HL-60 (cell line): ENCODE measurements at regions not wholly inside any gene's neighbourhood (a gene's known extent, or its start where the extent isn't known, plus 50 kb on each side); places are given as distances from the start of the nearest gene placed in this dataset.

Source experiments
- DNase-seq, 2 experiments: peaks; one replicate each; pipeline ENCODE4 v3.0.0-alpha.2; 2010 to 2020; ENCODE audit warnings: low read depth in 1 of 2, low spot score in 1 of 2
- H3K27ac ChIP-seq: fragments of 250-450 bp; sonication (Bioruptor Pico); replicated peaks from 2 replicates; pipeline ENCODE4 v1.5.1; 2020; ENCODE audit warnings: mild to moderate bottlenecking, moderate library complexity
- H3K27me3 ChIP-seq: fragments of 250-450 bp; sonication (Bioruptor Pico); 2 replicates; pipeline ENCODE4 v1.5.1; 2021; ENCODE audit warnings: mild to moderate bottlenecking, moderate library complexity; ENCODE audit not compliant: insufficient read depth, poor library complexity, severe bottlenecking
- H3K4me3 ChIP-seq: replicated peaks from 2 replicates; pipeline ENCODE4 v1.5.1; 2011; ENCODE audit warnings: mild to moderate bottlenecking, control low read depth, low read length; ENCODE audit not compliant: insufficient read depth
- GABPA ChIP-seq: IDR thresholded peaks from 2 replicates; pipeline ENCODE4 v1.6.1; 2012; ENCODE audit warnings: low read depth
- POLR2AphosphoS5 ChIP-seq: IDR thresholded peaks from 2 replicates; pipeline ENCODE4 v1.6.1; 2012; ENCODE audit warnings: low read depth
- SPI1 ChIP-seq: IDR thresholded peaks from 2 replicates; pipeline ENCODE4 v1.6.1; 2012; ENCODE audit warnings: low read depth, mild to moderate bottlenecking, borderline replicate concordance
- TF ChIP-seq, protein P1 (sequence below): IDR thresholded peaks from one replicate; pipeline ENCODE4 v1.5.1; 2011; ENCODE audit warnings: low read length, control low read depth, inconsistent platforms; ENCODE audit not compliant: insufficient read depth
- TF ChIP-seq, protein P2 (sequence below): IDR thresholded peaks from 2 replicates; pipeline ENCODE4 v1.6.1; 2012; ENCODE audit warnings: low read depth; ENCODE audit not compliant: insufficient replicate concordance

DNA sequence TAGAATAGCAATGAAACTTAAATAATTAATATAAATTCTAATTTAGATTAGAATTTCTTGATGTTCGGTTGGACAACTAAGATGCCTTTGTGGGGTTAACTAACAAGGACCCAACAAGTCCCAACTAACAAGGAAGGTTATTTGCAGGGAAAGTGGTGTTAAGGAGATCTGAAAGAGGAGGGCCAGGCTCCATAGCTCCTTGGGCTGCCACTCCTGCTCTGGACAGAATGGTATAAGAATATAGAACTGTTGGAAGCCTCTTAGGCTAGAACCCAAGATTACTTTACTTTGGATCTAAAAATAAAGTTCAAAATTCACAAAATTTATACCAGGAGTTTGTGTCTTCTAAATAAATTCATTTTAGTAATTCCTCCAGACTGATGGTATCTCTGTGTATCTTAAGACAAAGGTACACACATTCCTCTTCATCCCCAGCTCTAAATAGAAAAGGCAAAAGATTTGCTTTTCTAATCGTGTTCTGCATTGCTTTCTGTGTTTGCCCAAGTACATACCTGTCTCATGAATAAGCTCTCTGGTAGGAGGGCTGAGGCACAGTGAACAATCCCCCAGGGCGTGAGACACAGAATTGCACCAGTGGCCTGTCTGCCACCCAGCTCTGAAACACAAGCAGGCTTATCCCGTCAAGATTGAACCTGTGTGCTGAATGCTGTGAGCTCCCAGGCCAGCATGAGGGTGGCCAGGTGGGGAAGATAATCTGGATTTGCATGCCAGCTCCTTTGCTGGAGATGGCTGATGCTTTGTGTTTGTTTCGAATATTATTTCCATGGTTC is 176.0 kb downstream of the ACKR3 start:
- no peak overlapping the region for H3K4me3 ChIP-seq
- TF ChIP-seq, protein P1, sequence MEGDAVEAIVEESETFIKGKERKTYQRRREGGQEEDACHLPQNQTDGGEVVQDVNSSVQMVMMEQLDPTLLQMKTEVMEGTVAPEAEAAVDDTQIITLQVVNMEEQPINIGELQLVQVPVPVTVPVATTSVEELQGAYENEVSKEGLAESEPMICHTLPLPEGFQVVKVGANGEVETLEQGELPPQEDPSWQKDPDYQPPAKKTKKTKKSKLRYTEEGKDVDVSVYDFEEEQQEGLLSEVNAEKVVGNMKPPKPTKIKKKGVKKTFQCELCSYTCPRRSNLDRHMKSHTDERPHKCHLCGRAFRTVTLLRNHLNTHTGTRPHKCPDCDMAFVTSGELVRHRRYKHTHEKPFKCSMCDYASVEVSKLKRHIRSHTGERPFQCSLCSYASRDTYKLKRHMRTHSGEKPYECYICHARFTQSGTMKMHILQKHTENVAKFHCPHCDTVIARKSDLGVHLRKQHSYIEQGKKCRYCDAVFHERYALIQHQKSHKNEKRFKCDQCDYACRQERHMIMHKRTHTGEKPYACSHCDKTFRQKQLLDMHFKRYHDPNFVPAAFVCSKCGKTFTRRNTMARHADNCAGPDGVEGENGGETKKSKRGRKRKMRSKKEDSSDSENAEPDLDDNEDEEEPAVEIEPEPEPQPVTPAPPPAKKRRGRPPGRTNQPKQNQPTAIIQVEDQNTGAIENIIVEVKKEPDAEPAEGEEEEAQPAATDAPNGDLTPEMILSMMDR, result no peak
- TF ChIP-seq GABPA (no peak), POLR2AphosphoS5 (no peak), SPI1 (no peak)
- TF ChIP-seq, protein P2, sequence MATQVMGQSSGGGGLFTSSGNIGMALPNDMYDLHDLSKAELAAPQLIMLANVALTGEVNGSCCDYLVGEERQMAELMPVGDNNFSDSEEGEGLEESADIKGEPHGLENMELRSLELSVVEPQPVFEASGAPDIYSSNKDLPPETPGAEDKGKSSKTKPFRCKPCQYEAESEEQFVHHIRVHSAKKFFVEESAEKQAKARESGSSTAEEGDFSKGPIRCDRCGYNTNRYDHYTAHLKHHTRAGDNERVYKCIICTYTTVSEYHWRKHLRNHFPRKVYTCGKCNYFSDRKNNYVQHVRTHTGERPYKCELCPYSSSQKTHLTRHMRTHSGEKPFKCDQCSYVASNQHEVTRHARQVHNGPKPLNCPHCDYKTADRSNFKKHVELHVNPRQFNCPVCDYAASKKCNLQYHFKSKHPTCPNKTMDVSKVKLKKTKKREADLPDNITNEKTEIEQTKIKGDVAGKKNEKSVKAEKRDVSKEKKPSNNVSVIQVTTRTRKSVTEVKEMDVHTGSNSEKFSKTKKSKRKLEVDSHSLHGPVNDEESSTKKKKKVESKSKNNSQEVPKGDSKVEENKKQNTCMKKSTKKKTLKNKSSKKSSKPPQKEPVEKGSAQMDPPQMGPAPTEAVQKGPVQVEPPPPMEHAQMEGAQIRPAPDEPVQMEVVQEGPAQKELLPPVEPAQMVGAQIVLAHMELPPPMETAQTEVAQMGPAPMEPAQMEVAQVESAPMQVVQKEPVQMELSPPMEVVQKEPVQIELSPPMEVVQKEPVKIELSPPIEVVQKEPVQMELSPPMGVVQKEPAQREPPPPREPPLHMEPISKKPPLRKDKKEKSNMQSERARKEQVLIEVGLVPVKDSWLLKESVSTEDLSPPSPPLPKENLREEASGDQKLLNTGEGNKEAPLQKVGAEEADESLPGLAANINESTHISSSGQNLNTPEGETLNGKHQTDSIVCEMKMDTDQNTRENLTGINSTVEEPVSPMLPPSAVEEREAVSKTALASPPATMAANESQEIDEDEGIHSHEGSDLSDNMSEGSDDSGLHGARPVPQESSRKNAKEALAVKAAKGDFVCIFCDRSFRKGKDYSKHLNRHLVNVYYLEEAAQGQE, result no peak
- DNase-seq, result no peak
- H3K27me3 ChIP-seq, result peaks cover 3% of the 10 kb centered on the region
- H3K27ac ChIP-seq, result no peak overlapping the region

DNA sequence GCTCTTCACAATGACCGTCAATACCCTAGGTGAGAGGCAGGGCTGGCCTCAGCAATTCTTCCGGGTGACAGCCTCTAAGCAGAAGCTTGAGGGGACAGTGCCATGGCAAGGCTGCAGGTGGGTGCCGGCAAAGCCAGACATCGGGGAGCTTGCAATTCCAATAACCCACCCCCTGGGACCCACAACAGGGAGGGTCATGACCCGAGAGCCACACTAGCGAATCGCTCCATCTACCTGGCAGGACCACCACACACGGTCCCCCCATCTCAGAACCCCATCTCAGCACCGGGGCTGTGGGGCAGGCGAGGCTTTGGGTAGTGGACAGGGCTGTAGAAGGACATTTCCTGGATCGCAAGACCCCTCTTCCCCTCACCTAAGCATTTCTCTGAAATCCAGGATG is 177.2 kb downstream of the ACKR3 start:
- no peak for DNase-seq
- H3K27me3 ChIP-seq, result peaks cover 3% of the 10 kb centered on the region
- TF ChIP-seq SPI1, result no peak
- TF ChIP-seq, protein P2, result no peak
- TF ChIP-seq POLR2AphosphoS5, result no peak
- TF ChIP-seq, protein P1, result no peak
- no peak for TF ChIP-seq GABPA
- H3K27ac ChIP-seq, result no peak overlapping the region
- no peak overlapping the region for H3K4me3 ChIP-seq

DNA sequence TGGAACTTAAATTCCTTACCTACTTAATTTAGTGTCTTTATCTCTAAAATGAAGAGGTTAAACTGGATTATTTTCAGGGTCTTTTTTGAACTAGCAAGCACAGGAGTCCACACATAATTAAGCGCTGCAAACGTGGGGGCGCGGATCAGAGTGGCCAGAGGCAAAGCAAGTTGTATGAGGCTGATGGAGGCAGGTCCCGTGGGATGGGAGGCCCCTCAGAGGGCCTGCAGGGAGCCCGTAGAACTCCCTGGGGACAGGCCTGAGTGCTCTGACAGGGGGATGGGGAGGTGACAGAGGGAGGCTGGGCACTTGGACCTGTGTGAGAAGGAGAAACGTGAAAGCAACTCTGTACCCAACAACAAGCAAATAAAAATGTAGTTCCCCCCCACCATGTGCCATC is 177.8 kb downstream of the ACKR3 start:
- Histone ChIP-seq H3K27me3 (peaks cover 3% of the 10 kb centered on the region), H3K4me3 (no peak overlapping the region), H3K27ac (no peak overlapping the region)
- DNase-seq, result no peak
- TF ChIP-seq, protein P2, result no peak
- TF ChIP-seq, protein P1, result no peak
- TF ChIP-seq SPI1 (no peak), GABPA (no peak), POLR2AphosphoS5 (no peak)
